Fibroblast of skin of right quadriceps (primary cell): ENCODE measurements at regions not wholly inside any gene's neighbourhood (a gene's known extent, or its start where the extent isn't known, plus 50 kb on each side); places are given as distances from the start of the nearest gene placed in this dataset.
"Not testable (repeated sequence)": the region's sequence is repeated elsewhere in the genome, so short reads cannot be mapped to it uniquely, and the experiment has no call there.

Experiments used
- DNase-seq: peaks from one replicate; pipeline ENCODE4 v3.0.0-alpha.2; 2013

GRCh38 chr13:70756088-70756487 lies 647.8 kb upstream of the KLHL1 start:
- DNase-seq, result no peak

DNA sequence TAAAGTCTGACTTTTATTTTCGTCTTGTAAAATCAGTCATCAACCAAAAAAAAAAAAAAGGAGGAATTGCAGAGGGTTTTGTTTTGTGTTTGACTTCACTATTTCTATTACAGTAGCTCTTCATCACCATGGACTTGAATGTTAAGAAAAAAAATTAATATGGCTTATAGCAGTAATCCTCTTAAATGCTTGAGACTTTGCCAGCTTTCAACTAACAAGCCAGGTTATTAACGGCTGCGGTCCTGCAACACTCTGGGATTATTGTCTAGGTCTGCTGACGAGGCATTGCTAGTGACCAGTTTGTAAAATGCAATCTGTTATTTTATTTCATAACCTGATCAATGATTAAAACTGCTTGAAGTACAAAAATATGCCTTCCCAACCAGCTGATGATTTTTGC lies 647.2 kb upstream of the KLHL1 start:
- no peak for DNase-seq

- peak; percentile 5 for DNase-seq
Measured at GRCh38 chr13:70747262-70747661, 639.0 kb upstream of the KLHL1 start.

DNA sequence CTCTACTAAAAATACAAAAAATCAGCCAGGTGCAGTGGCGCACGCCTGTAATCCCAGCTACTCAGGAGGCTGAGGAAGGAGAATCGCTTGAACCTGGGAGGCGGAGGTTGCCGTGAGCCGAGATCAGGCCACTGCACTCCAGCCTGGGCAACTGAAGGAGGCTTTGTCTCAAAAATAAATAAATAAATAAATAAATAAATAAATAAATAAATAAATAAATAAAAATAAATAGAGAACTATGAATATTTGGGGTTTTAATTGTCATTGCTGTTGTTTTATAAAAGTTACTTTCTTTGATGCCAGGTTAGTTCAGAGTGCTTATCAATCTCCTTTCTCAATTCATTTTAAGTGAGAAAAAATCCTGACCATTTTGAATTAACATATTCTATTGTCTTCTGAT lies 638.2 kb upstream of the KLHL1 start:
- DNase-seq, result not testable (repeated sequence)

- DNase-seq, result no peak
Measured at GRCh38 chr13:70736622-70737317, 628.5 kb upstream of the KLHL1 start.

DNA sequence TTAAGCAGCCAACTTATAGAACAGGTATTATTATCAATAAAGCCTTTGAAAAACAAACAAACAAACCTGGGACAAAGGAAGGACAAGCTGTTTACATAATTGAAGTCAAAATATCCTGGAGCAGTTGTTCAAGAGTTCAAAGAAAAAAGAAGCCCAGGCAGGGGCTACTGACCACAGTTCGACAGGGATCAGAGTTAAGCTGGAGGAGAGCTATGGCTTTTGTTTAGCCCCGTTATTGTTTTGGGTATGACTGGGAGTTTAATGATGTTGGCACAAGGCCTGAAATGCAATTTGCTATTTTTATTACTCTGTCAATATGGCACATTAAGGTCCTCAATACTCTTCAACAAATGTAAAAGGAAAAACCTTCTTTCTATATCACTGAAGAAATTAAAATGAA lies 624.4 kb upstream of the KLHL1 start:
- DNase-seq, result no peak

GRCh38 chr13:70729369-70729768 lies 621.1 kb upstream of the KLHL1 start:
- DNase-seq, result no peak

GRCh38 chr13:70723732-70724131 lies 615.5 kb upstream of the KLHL1 start:
- no peak for DNase-seq

GRCh38 chr13:70720386-70720785 lies 612.1 kb upstream of the KLHL1 start:
- peak; percentile 7 for DNase-seq

DNA sequence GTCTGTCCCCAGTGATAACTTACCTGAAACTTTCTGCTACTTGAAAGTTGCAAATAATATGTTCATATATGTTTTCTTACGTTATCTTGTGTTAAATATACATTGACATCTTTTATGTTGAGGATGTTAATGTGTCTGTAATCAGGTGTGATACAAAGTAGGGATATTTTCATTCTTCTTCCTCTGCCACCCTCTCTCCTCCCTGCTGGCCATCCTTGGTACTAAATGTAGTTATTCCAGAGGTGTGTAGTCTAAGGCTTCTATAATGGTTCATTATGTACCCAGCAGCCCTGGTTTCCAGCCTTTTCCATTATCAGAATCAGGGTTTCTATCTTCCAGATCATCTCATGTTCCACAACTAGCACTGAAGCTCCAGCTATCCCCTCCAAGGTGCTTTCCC lies 606.7 kb upstream of the KLHL1 start:
- DNase-seq, result no peak

DNA sequence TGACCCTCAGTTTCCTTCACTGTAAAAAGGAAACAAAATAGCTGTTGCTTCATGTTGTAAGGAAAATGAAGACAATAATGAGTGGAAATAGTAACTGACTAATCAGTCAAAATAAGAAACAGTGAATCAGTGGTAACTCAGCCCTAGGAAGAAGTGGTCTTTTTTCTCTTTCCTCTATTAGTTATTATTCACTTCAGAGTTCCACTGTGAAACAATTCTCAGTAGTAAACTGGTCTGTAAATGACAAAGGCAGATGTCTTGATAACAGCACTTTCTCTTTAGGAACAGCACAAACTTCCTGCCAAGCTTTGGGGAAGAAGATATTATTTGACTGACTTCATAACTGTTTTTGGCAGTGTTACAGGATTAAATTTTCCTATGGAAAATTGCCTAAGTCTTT lies 600.5 kb upstream of the KLHL1 start:
- peak; percentile 0 for DNase-seq

DNA sequence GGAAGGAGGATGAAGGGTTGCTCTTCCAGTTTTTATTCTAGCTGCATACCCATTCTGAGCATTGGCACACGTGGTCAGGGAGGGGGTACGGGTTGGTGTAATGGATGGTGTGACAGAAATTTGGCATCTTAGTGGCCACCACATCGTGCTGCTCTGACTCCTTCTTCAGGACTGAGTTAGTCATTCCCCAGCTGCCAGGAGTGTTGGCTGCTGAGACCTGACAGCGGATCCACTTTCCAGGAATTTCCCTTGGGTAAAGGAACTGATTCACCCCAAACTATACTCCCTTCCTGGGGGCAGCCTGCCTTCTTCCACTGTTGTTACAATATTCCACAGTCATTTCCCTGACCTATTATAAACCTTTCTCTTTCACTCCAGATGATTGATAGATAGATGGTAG lies 595.5 kb upstream of the KLHL1 start:
- peak; percentile 18 for DNase-seq

DNA sequence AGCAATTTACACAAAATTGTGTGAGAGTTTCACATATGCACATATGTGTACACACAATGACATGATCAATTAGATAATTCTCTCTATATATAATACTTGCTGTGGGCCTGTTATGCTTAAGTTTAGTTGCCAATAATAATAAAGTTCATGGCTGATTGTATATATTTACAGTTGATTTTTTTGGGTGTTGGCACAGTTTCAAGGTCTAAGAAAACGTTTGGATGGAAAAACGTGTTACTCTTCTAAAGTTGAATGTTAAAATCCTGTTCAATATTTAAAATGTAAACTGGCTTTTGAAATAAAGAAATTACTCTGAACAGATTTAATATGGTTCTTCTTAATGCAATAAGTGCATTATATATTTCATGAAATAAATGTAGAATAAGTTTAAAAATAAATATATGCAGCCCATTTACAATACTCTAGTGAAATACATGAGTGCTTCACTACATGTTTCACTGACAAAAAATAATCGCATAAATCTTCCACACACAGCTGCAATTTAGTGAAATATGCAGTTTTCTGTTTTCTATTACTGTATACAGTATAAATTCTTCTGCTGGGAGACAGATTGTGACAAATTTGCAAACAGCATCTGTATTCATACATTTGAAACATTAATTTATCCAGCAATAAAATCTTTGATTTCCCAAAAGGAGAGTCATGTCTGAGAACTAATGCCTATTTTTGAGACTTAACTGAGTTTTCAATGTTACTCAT lies 586.9 kb upstream of the KLHL1 start:
- no peak for DNase-seq

DNA sequence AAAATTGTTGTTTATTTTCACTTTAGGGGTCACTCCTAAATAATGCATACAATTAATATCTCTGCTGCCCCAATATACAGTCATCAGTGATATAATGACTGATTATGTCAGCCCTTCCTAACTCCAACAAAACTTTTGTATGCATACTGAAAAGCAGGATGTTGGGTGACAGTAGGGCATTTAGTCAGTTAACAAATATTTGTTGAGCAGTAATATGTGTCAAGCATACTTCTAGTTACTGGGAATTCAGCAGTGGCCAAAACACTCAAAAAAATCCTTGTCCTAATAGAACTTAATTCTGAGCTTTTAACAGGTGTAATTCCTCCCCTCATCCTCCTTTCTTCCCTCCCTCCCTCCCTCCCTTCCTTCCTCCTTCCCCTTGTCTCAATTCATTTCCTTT lies 560.7 kb upstream of the KLHL1 start:
- DNase-seq, result no peak

- DNase-seq, result no peak
Measured at GRCh38 chr13:70668293-70668692, 560.0 kb upstream of the KLHL1 start.

DNA sequence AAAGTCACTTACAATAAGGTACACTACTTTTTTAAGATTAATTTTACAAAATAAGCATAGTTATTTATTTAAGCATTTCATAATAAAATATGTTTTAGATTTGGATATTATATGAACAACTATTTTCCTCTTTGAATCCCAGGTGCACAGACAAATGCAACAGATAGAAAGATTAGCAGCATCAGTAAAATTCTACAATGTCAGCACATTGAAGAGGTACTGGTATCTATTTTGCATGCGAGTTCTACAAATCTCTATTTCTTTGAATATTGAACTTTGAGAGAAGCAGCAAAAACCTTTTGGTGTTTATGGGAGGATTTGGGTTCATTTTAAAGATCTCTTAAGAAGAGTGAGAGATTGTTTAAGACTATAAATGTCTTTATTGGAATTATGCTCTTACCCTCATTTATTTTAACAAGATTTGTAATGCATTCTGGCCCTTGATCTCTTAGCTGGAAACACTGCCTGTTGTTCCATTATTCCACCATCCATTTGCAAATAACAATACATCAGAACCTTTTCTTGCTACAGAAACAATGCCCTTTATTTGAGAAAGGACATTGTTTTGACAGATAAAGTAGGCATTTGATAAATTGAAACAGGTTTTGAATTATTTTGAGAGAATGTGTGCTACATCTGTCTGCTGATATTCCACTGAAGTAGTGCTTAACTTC lies 558.8 kb upstream of the KLHL1 start:
- DNase-seq, result no peak

GRCh38 chr13:70662231-70662940 lies 554.1 kb upstream of the KLHL1 start:
- DNase-seq, result no peak

DNA sequence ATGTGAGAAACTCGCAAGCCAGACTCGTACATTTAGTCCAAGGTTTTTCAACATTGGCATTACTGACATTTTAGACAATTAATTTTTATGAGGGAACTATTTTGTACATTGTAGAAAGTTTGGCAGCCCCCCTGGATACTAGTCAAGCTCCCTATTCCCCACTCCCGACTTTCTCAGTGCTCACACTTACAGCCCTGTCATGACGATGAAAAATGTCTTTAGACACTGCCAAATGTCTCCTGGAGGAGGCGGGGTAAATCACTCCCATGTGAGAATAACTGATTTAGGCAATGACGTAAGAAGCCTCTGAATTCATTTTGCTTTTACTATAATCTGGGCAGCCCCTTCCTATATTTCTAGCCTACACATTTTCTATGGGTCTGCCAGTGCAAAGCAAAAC lies 535.8 kb upstream of the KLHL1 start:
- DNase-seq, result no peak

GRCh38 chr13:70634893-70635292 lies 526.6 kb upstream of the KLHL1 start:
- no peak for DNase-seq

DNA sequence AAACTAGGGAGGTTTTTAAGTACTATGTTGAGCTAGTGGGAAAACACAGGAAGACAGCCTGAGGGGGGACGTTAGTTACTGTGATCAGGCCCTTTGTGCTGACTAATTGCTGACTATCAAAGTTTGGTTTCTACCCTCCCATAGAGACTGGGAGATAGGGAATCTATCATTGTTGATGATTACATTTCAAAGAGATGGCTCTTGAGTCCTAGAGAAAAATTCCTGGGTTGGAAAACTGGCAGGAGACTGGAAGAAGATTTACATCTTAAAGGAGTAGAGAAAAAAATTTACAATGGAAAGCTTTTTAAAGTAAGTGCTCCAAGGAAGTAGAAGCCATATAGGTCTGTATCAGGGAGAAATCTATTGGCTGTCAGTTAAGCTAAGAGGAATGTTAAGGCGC lies 522.0 kb upstream of the KLHL1 start:
- no peak for DNase-seq

GRCh38 chr13:70623239-70623638 lies 515.0 kb upstream of the KLHL1 start:
- DNase-seq, result peak; percentile 1

GRCh38 chr13:70622796-70623195 lies 514.5 kb upstream of the KLHL1 start:
- no peak for DNase-seq

DNA sequence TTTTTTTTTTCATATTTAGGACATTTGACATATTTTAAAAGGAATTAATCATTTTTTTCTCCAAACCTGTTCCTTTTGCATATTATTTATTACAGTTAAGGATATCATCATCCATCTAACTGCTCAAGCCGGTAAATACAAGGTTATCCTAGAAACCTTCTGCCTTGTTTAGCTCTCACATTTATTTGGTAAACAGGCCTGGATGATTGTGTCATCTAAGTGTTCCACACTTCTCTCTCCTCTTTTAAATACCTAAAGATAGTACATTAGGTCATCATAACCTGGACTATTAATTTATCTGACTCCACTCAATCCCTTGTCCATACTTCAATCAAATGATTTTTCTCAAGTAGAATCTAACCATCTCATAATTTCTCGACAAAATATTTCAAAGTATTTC lies 511.7 kb upstream of the KLHL1 start:
- no peak for DNase-seq

DNA sequence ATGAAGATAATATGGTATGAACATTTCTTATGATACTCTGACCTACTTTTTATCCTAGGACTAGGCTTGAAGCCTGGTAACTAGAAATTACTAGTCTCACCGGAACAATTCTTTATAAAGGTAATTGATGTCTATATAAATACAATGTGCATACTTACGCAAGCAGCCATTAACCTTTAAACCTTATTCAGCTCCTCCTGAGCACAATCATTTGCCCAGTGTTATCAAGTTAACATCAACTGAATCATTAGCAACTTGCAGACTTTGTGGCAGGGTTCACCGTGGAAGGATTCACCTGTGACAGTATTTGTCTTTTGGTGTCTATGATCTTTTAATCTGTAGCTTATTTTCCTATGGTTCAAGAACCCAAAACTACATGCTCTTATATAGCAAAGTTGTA lies 508.6 kb upstream of the KLHL1 start:
- DNase-seq, result no peak
